ENCODE measurements at regions not wholly inside any gene's neighbourhood (a gene's known extent, or its start where the extent isn't known, plus 50 kb on each side); places are given as distances from the start of the nearest gene placed in this dataset.

- no peak for DNase-seq (ENCODE audit: low read depth in 2 of 2)
Observed at GRCh38 chr3:94179059-94179458, 116.2 kb downstream of the NSUN3 start.

DNA sequence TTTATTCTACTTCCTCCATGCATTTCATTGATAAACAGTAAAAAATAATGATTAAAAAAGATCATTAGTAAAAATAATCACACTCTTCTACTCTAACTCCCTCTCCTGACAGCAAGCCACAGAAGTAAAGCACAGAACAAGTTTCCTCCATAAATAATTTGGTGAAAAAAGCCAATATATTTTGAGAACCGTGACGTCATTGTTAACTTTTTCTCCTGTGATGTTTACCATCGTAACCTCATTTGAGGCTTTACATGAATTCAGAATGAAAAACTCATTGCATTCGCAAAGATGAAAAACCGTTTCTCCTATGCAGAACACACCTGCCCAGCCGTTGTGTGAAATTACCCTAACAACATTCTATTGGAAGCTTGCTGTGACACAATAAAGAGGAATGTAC lies 120.7 kb downstream of the NSUN3 start:
- no peak for DNase-seq (ENCODE audit: low read depth in 2 of 2)

DNA sequence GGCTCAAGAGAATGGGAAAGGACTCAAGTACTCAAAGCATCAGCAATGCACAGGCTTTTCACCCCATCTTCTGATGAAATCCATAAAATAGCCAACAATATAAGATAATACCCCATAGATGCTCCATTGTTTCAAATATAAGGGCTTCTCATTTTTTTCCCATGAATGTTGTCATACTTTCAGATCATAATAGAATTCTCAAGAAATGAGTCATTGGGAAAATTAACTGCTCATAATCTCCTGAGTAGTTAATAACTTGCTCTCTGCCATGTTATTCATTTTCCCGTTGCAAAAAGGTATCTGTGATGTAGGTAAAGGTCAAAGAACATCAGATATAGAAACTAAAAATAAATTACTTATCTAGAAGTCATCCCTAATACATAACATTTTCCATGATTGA lies 121.9 kb downstream of the NSUN3 start:
- DNase-seq (ENCODE audit: low read depth in 2 of 2): no peak

GRCh38 chr3:94185753-94186152 lies 122.9 kb downstream of the NSUN3 start:
- DNase-seq (ENCODE audit: low read depth in 2 of 2): no peak

DNA sequence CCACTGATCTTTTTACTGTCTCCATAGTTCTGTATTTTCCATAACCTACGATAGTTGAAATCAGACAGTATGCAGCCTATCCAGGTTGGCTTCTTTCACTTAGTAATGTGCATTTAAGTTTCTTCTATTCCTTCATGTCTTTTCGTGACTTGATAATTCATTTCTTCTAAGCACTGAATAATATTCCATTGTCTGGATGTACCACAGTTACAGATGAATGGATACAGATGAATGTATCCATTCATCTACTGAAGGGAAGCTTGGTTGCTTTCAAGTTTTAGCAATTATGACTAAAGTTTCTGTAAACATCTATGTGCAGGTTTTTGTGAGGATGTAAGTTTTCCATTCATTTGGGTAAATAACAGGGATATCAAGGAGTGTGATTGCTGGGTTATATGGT lies 124.8 kb downstream of the NSUN3 start:
- DNase-seq (ENCODE audit: low read depth in 2 of 2): no peak

DNA sequence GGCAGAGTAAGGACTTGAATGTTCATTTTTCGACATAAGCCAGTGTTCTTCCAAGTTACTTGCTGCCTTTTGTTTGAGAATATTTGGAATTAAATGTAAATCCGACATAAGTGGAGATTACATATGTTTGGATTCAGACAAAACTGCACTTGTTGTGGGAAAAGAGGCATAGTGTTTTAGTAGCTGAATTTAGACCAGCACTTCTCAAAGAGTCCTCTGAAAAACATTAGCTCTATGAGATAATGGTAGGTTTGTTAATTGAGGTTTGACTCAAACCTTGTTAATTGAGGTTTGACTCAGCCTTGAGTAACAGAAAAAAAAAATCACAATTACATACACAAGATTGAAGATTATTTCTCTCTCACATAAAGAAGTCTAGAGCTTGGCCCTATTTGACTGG lies 132.5 kb downstream of the NSUN3 start:
- no peak for DNase-seq (ENCODE audit: low read depth in 2 of 2)

- DNase-seq (ENCODE audit: low read depth in 2 of 2): no peak
Observed at GRCh38 chr3:94206291-94206690, 143.4 kb downstream of the NSUN3 start.

DNA sequence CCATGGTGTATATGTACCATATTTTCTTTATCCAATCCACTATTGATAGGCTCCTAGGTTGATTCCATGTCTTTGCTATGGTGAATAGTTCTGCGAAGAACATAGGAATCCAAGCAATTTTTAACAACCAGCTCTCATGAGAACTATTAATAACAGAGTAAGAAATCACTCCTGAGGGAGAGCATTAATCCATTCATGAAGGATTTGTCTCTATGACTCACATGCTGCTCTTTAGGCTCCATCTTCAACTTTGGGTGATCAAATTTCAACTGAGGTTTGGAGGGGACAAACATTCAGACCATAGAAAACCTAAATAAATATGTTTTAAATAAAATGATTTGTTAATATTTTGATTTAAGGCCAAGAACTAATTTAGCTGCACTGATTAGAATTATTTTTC lies 147.4 kb downstream of the NSUN3 start:
- DNase-seq (ENCODE audit: low read depth in 2 of 2): no peak

DNA sequence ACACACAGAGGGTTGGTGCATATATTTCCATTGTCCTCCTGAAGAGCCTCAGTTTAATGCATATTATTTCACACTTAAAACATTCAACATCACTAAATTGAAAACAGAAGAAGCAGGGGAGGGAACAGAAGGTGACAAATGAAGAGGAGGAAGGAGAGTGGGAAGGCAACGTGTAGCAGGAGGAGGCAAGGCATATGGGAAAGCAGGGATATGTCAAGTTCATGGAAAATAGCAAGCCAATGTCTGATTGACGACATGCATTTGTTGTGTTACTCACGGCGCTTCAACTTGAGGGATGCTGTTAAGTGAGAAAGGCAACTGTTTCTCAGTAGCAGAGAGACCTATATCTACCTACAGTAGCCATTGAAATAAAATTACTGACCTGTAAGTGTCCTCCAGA lies 154.5 kb downstream of the NSUN3 start:
- no peak for DNase-seq (ENCODE audit: low read depth in 2 of 2)

- DNase-seq (ENCODE audit: low read depth in 2 of 2): no peak
Observed at GRCh38 chr3:94220426-94220825, 157.6 kb downstream of the NSUN3 start.

DNA sequence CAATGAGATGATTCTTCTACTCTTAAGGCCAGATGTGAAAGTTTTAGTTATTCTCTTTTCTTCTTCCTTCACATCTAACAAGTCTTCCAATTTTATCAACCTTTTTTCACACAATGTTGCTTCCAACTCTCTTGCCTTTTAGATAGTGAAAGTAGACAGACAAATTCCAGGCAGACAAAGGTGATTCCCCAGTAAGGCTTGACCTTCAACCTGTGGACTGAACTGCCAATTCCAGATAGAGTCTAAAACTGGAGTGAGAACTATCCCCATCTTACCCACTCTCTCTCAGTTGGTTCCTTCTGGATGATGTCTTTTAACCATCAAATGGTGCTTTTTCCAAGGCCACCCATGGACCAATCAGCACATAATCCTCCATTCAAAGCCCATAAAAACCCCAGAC lies 159.0 kb downstream of the NSUN3 start:
- no peak for DNase-seq (ENCODE audit: low read depth in 2 of 2)

DNA sequence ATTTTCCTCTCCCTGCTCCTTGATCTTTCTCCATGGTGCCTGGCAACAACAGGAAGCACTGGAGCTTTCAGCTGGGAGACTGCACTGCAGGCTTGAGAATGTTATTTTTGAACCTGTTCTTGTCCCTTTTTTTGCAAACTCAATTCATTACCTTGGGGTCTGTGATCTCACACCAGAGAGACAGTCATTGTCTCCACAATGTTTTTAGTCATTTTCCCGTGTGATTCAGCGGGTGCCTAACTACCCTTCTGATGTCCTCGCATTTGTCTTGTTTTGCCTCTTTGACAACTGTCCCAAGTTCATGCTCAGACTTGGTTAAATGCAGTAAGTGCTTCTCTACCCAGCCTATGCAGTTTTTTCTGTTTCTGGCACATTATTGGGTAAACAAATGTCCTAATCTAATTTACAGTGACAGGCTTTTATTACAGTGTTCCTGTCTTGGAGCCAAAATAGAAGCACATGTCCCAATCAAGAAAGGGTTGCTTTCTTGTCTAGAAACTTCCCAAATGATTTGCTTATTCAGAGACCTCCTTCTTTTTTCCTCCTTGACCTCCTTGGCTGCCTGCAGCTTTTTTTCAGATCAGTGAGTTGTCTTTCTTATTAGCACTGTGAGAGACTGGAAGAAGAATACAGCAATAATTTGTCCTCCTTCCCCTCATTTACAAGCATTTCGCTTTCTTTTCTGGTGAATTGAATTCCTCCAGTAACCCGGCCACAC lies 162.4 kb downstream of the NSUN3 start:
- DNase-seq (ENCODE audit: low read depth in 2 of 2): no peak

- DNase-seq (ENCODE audit: low read depth in 2 of 2): no peak
Observed at GRCh38 chr3:94226078-94226477, 163.2 kb downstream of the NSUN3 start.

DNA sequence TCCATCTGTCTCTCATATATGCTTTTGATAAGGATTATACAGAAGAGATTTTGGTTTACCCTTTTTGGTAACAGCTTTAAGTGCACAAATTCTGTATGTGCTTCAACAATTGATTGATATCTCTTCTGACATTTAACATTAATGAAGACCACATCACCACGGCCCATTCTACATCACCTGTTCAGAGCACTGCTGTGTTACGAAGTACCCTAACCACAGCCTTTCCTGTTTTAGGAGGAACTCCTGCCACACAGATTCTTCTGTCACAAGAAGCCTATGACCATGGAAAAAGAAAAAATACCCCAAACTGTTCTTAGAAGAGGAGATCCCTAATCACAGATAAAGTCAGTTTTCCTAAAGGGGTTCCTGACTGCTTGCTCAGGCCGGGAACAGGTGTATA lies 170.1 kb downstream of the NSUN3 start:
- no peak for DNase-seq (ENCODE audit: low read depth in 2 of 2)

DNA sequence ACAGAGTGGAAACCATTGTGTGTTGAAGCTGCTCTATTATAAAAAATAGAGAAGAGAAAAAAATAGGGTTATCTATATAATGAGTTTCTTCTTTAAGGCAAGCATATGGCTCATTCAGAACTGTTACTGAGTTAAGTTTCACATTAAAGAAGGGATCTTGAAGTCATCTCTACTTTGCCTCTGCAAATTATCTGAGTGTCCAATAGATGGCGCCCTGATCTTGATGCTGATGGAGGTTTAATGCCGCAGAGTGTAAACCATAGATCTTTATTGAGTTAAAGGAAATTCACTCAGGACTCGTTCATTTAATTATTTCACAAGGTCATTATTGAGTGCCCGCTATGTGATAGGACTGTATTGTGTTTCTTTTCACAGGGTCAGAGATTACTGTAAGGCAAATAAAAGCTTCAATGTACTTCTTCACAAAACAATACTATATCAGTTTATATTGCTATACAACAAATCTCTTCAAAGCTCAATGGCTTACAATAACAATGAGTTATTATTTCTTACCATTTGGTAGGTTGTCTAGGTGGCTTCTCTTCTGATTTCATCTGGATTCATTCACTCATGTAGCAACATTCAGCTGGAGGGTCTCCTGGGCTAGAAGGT lies 171.4 kb downstream of the NSUN3 start:
- DNase-seq (ENCODE audit: low read depth in 2 of 2): no peak

DNA sequence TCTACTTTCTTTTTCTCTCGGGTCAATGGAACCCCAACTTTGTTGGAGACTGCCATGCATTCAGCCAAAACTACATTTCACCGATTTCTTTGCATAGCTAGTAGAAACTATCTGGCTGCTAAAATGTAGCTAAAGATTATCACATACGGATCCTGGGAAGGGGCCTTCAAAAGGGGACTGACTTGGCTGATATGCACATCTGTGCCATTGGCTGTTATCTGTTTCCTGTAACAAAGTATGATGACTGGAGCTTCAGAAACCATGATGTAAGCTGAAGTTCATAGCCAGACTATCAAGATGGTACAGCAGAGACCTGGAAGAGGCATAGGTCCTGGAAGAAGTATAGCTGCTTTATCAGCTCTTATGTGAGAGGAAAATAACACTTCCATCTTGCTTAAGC lies 179.1 kb downstream of the NSUN3 start:
- DNase-seq (ENCODE audit: low read depth in 2 of 2): no peak

- DNase-seq (ENCODE audit: low read depth in 2 of 2): no peak
Observed at GRCh38 chr3:94246171-94246570, 183.3 kb downstream of the NSUN3 start.

DNA sequence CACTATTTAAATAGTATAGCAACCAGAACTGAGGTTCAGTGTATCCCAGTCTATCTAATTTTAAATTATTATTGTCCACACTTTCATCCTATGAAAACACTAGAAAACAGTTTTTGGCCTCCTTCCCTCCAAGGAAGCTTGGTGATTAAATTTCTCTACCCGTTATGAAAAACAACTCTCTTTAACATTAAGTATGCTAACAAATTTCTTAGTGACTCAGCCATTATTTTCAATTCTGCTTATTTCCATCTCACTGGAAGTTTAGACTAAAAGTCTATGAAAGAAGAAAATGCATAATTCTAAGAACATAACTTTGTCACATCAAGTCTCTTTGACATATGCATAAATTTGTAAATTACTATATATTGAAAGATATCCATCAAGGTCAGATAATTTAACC lies 185.2 kb downstream of the NSUN3 start:
- DNase-seq (ENCODE audit: low read depth in 2 of 2): no peak

DNA sequence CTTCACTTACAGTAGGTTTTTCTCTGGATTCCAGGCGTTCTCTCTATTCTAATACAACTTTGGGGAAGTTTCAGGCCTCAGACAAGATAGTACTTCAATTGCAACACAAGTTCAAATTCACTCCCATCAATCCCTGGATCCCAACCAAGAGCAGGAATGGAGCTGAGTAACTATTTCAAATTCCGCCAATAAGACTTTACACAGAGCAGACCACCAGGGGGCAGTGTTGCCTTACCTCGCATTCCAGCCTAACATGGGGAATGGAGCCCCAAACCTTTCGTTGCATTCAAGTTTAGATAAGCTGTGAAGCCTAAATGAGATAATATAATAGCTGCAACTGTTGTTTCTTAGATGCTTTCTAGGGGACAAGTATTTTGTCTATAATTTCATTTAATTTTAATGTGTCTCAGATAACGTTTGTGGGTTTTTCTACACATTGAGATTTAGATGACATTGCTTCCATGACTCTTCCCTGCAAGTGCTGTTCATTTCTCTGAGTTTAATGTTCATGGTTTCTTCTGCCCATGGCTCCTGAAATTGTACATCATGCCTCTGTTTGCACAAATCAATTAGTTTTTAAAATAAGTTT lies 186.7 kb downstream of the NSUN3 start:
- peak; percentile 37 to 53 for DNase-seq (ENCODE audit: low read depth in 2 of 2)

- DNase-seq (ENCODE audit: low read depth in 2 of 2): no peak
Observed at GRCh38 chr3:94251566-94251965, 188.7 kb downstream of the NSUN3 start.

DNA sequence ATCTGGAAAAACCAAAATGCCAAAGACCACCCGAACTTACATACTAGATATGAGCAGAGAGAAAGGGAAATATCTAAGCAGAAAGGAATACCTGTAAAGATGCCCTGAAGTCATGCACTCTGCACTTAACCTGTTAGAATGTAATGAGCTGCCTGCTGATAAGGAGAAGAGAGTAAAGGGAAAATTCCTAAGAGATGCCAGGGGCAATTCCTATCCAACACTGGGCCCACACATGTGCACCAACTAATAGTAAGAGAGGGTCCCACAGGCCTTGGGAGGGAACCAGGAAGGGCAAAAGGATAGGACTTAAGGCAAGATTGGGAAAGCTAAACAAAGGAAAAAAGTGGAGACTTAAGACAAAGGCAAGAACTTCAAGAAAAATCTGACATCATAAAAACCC lies 189.5 kb downstream of the NSUN3 start:
- DNase-seq (ENCODE audit: low read depth in 2 of 2): no peak

DNA sequence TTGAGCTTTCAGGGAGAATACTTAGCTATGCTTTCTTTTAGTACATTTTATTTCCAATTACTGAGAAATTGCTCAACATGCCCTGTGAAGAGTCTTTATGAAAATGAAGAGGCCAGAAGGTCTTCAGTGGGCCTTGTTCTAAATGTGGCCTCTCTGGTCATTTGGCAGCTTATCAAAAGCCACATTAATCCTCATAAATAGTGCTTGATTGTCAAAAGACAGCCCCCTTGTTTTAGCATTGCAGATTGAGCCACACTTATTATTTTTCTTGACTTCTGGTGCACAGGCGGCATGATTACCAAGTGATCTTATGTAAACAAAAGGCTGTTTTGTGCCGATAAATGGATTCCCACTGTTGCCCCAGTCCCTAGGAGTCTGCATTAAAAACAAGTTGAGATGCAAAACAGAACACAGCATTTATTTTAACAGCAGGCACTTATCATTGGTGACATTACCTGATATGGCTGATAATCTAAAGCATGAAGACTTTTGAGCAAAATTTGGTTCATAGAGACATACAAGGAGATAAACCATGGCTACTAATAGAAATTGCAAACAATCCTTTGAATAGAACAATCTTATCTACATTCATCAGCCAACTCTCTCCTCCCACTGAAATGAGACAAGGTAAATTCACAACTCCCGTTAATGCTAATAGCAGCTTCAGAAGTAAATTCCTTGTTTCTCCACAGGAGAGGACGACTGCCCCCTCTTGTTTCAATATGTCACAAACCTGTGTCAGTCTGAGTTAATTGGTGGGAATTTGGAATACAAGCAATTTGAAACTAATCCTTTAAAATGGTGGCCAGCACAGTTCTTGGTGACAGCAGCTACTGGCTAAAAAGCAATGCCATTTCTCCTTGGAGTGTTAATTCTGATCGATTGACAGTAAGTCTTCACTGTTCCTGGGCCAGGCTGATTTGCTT lies 194.3 kb downstream of the NSUN3 start:
- DNase-seq (ENCODE audit: low read depth in 2 of 2): no peak

Data from stimulated activated CD4-positive, alpha-beta T cell treated with anti-CD3 and anti-CD28 coated beads, Interleukin-15, amount 100 ng/mL, for 48 hours (primary cell).